ENCODE measurements at regions not wholly inside any gene's neighbourhood (a gene's known extent, or its start where the extent isn't known, plus 50 kb on each side); places are given as distances from the start of the nearest gene placed in this dataset.

DNA sequence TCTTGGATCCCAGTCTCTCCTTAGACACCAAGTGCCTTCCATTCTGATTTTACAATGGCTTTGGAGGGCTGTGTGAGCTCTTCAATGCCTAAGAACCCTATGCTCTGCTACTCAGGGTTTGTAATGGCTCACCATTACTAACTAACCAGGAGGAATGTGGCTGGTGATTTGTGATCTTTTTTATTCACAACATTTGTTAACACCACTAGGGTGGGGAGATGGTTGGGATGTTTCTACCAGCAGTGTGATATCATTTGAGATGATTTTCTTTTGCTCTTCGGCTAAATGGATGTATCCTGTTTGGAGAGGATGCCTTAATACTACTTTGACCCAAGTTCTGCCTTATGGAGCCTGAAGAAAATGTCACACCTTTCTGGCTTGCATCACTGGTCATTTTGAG is 226.9 kb downstream of the MFSD1 start (continued):
- TF ChIP-seq, protein P1, sequence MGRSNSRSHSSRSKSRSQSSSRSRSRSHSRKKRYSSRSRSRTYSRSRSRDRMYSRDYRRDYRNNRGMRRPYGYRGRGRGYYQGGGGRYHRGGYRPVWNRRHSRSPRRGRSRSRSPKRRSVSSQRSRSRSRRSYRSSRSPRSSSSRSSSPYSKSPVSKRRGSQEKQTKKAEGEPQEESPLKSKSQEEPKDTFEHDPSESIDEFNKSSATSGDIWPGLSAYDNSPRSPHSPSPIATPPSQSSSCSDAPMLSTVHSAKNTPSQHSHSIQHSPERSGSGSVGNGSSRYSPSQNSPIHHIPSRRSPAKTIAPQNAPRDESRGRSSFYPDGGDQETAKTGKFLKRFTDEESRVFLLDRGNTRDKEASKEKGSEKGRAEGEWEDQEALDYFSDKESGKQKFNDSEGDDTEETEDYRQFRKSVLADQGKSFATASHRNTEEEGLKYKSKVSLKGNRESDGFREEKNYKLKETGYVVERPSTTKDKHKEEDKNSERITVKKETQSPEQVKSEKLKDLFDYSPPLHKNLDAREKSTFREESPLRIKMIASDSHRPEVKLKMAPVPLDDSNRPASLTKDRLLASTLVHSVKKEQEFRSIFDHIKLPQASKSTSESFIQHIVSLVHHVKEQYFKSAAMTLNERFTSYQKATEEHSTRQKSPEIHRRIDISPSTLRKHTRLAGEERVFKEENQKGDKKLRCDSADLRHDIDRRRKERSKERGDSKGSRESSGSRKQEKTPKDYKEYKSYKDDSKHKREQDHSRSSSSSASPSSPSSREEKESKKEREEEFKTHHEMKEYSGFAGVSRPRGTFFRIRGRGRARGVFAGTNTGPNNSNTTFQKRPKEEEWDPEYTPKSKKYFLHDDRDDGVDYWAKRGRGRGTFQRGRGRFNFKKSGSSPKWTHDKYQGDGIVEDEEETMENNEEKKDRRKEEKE (IDR thresholded peaks at IDR 0.05; ENCODE audit: borderline replicate concordance in 1 of 2, control insufficient read depth in 1 of 2, low read depth in 2 of 2, low read length in 1 of 2), result no peak

DNA sequence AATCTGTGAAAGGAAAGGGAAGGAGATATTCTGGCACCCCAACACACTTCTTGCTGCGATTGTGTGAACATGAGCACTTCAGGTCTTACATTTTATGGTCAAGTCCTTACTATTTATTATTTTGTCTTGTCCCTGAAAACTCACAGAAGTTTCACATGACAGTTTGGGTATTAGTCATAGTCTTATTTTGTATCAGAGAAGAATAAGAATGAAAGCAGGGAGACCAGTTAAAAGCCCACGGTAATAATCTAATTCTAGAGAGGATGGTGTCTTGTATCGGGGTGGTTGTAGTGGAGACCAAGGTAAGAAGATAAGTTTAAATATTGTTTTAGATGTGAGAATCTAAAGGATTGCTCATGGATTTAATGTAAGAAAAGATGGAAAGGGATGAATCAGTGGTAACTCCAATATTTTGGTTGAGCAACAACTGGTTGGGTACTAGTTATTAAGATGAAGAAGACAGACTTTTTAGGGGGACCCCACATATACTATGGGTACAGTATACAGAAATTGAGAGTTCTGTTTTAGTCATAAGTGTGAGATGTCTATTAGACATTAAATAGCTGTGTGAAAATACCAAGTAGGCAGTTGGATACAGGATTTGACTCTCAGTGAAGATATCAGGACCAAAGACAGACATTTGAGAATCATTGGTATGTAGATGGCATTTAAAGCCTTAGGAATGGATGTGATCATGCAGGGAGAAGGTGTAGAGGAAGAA is 227.6 kb downstream of the MFSD1 start:
- DNase-seq (ENCODE audit: extremely low read depth in 1 of 4, low spot score in 3 of 4), result no peak
- Histone ChIP-seq H3K79me2 (ENCODE audit: control insufficient read depth, insufficient read depth, low read length) (no peaks in the 10 kb centered on the region), H2AFZ (ENCODE audit: low read depth, low read length) (no peak overlapping the region), H3K9me1 (ENCODE audit: control insufficient read depth, insufficient read depth, low read length) (no peaks in the 10 kb centered on the region), H3K27me3 (ENCODE audit: control insufficient read depth in 2 of 2, insufficient read depth in 2 of 2, low read length in 2 of 2) (no peaks in the 10 kb centered on the region), H3K9me3 (replicated peaks; ENCODE audit: control insufficient read depth, insufficient read depth, low read depth, low read length) (no peaks in the 10 kb centered on the region), H3K4me1 (replicated peaks in 1 of 2; ENCODE audit: control insufficient read depth in 2 of 2, insufficient read depth in 2 of 2, low read length in 2 of 2) (no peaks in the 10 kb centered on the region), H3K4me3 (no peak overlapping the region), H3K4me2 (ENCODE audit: insufficient read depth, low read length) (no peak overlapping the region), H3K9ac (ENCODE audit: insufficient read depth in 1 of 2, low read depth in 2 of 2, low read length in 2 of 2) (no peak overlapping the region), H3K27ac (ENCODE audit: extremely low read depth, low read depth, low read length) (no peak overlapping the region), H4K20me1 (replicated peaks; ENCODE audit: control insufficient read depth, insufficient read depth, low read length) (no peaks in the 10 kb centered on the region), H3K36me3 (ENCODE audit: control insufficient read depth, insufficient read depth, low read length) (no peaks in the 10 kb centered on the region)
- in situ Hi-C loops (cut with MboI), result no loop called here
- POLR2A ChIA-PET, result no interaction called here
- no TSS peak for BruUV-seq (replicated peaks)
- intact Hi-C loops (cut with micrococcal nuclease), result no loop called here
- FAIRE-seq, result no peak
- ATAC-seq, result no peak
- no peak for TF ChIP-seq YY1 (IDR thresholded peaks at IDR 0.05; ENCODE audit: borderline replicate concordance in 1 of 3, control insufficient read depth in 1 of 3, extremely low read depth in 1 of 3, insufficient read depth in 3 of 3, insufficient read length in 1 of 3, insufficient replicate concordance in 2 of 3, low read depth in 1 of 3, low read length in 2 of 3)
- TF ChIP-seq HEY1 (CRISPR knock-in tag; IDR thresholded peaks at IDR 0.05; ENCODE audit: borderline replicate concordance), result no peak
- TF ChIP-seq FOXM1 (IDR thresholded peaks at IDR 0.05; ENCODE audit: low read depth), result no peak
- TF ChIP-seq FOXM1 (CRISPR knock-in tag; IDR thresholded peaks at IDR 0.05; ENCODE audit: low read depth), result no peak
- no peak for TF ChIP-seq ZNF311 (CRISPR knock-in tag; IDR thresholded peaks at IDR 0.05)
- TF ChIP-seq CBX5 (IDR thresholded peaks at IDR 0.05; ENCODE audit: borderline replicate concordance, low read depth), result no peak
- no peak for TF ChIP-seq MTA2 (IDR thresholded peaks at IDR 0.05; ENCODE audit: low read depth)
- no peak for TF ChIP-seq ZNF175 (CRISPR knock-in tag; IDR thresholded peaks at IDR 0.05; ENCODE audit: low read depth)
- no peak for TF ChIP-seq JUN (IDR thresholded peaks at IDR 0.05; ENCODE audit: borderline replicate concordance, low read depth, low read length)
- no peak for TF ChIP-seq JUN (CRISPR knock-in tag; IDR thresholded peaks at IDR 0.05; ENCODE audit: borderline replicate concordance)
- TF ChIP-seq ZNF77 (CRISPR knock-in tag; IDR thresholded peaks at IDR 0.05), result no peak
- no peak for TF ChIP-seq HMG20B (CRISPR knock-in tag; IDR thresholded peaks at IDR 0.05)
- TF ChIP-seq ZSCAN29 (IDR thresholded peaks at IDR 0.05), result no peak
- TF ChIP-seq KDM4B (IDR thresholded peaks at IDR 0.05; ENCODE audit: borderline replicate concordance in 2 of 2, low read depth in 1 of 2), result no peak
- TF ChIP-seq GABPA (tag; conservative IDR thresholded peaks at IDR 0.05; ENCODE audit: low read depth), result no peak
- TF ChIP-seq GATAD2B (IDR thresholded peaks at IDR 0.05; ENCODE audit: borderline replicate concordance), result no peak
- CTCF ChIA-PET (ENCODE audit: low intra/inter-chr PET ratio), result no interaction called here
- WGBS (ENCODE audit: insufficient coverage, low coverage, missing lambda C conversion rate), result 4% methylated on average over 3 of the region's 3 CpGs
